Fibroblast of villous mesenchyme (primary cell): ENCODE measurements at regions not wholly inside any gene's neighbourhood (a gene's known extent, or its start where the extent isn't known, plus 50 kb on each side); places are given as distances from the start of the nearest gene placed in this dataset.

ENCODE experiments used
- DNase-seq: peaks from one replicate; pipeline ENCODE4 v3.0.0-alpha.2; 2010; ENCODE audit warnings: low read depth
- H3K4me3 ChIP-seq: 2 replicates; pipeline ENCODE4 v1.5.1; 2011; ENCODE audit warnings: low read depth, mild to moderate bottlenecking, low read length
- TF ChIP-seq, protein P1 (sequence below): IDR thresholded peaks from 2 replicates; pipeline ENCODE4 v1.5.1; 2012; ENCODE audit warnings: low read depth, mild to moderate bottlenecking, low read length; ENCODE audit not compliant: insufficient read depth

DNA sequence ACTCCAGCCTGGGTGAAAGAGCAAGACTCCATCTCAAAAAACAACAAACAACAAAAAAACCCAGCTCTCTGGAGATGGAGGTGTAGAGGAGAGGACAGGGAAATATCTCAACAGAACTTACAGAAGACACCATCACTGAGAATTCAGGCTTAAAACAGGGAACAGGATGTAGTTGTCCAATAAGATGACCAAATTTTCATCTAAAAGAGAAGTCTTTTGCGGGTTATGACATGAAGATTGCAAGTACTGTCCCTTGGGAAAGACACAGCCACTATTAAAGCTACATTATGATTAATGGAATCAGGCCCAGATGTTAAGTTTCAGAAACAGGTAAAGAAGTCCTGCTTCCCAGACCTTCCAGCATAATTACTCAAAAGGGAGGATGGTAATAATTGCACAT, 235.2 kb upstream of the NRP1 start:
- H3K4me3 ChIP-seq: no peak overlapping the region
- no peak for DNase-seq
- TF ChIP-seq, protein P1, sequence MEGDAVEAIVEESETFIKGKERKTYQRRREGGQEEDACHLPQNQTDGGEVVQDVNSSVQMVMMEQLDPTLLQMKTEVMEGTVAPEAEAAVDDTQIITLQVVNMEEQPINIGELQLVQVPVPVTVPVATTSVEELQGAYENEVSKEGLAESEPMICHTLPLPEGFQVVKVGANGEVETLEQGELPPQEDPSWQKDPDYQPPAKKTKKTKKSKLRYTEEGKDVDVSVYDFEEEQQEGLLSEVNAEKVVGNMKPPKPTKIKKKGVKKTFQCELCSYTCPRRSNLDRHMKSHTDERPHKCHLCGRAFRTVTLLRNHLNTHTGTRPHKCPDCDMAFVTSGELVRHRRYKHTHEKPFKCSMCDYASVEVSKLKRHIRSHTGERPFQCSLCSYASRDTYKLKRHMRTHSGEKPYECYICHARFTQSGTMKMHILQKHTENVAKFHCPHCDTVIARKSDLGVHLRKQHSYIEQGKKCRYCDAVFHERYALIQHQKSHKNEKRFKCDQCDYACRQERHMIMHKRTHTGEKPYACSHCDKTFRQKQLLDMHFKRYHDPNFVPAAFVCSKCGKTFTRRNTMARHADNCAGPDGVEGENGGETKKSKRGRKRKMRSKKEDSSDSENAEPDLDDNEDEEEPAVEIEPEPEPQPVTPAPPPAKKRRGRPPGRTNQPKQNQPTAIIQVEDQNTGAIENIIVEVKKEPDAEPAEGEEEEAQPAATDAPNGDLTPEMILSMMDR: no peak

DNA sequence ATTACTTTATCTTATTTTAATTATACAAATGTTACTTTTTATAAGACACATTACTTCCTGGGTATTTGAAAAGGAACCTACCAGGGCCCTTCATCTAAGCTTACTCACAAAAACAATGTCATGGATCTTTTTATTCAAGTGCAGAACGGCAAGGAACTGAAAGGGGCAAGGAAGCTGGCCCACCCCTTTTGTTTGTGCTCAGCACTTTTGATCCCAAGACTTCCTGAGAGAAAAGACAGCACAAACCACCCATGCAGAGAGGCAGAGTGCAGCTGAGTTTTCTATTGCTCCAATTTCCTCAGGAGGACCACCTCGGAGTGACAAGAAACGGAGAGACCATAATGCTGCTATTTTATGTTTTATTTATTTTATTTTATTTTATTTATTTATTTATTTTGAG, 232.0 kb upstream of the NRP1 start:
- DNase-seq: no peak
- TF ChIP-seq, protein P1: no peak
- H3K4me3 ChIP-seq: no peak overlapping the region

DNA sequence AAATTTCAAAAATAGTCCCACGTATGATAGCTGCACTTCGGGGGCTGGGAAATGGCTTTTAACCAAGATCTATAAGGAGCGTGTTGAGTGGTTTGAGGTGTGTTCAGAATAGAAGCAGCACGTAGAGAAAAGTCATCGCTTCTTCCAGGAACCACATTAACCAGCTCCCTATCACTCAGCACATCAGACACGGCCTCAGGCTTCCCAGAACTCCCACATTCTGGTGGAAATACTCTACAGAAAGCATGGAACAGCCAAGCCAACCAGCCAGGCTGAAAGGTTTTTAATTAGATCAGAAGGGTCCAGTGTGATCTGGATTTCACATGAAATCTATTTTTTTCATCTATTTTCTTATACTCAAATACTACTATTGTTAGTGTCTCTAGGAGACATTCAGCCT, 231.5 kb upstream of the NRP1 start:
- no peak overlapping the region for H3K4me3 ChIP-seq
- no peak for DNase-seq
- TF ChIP-seq, protein P1: no peak

DNA sequence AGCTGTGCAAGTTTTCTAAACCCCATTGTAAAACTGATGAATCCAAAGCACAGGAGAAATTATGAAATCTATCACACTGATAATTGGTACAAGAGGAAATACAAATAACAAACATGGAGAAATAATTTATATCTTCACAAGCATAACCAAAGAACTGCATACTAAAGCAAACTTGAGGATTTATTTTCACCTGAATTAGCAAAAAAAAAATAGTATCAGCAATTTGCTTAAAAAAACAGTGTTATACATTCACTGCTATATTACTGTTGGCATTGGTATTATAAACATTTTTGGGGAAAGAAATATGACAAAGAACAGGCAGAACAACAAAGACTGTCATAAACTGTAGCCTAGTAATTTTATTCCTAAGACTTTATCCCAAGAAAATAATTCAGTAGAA, 230.8 kb upstream of the NRP1 start:
- DNase-seq: no peak
- TF ChIP-seq, protein P1: no peak
- no peak overlapping the region for H3K4me3 ChIP-seq

DNA sequence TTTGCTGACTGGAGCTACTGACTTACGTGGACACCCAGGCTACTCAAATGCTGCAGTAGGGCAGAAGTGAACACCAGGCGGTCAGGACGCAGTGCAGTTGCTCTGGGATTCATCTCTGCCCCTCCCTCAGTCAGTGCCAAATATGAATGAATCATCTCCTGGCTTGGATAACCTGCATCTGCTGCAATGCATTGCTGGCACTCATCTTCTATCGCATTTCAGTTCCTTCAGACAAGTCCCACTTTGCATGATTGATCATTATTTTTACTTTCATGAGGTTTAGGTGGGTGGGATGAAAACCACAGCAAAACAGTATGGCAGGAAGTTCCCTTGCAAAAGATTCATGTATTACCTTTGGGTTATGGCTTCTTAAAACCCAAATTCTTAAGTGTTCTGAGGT, 224.6 kb upstream of the NRP1 start:
- peak; percentile 46 for DNase-seq
- TF ChIP-seq, protein P1: no peak
- no peak overlapping the region for H3K4me3 ChIP-seq

DNA sequence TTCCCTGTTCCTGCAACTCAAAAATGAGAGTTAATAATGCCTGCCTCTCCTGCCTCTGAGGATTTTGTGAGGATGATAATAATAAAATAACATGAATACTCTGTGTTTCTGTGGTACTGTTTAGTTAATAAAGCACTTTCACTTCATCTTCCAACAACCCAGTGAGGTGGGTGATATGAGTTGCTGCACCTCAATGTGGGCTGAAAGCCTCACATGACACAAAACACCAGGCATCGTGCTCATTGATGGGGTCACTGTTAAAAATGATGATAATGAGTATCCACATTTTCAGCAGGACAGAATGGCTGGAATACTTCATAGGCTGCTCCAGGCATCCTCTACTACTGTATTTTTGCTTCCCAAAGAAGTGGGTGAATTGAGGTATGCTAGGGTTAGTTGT, 222.8 kb upstream of the NRP1 start:
- DNase-seq: no peak
- no peak overlapping the region for H3K4me3 ChIP-seq
- TF ChIP-seq, protein P1: no peak

DNA sequence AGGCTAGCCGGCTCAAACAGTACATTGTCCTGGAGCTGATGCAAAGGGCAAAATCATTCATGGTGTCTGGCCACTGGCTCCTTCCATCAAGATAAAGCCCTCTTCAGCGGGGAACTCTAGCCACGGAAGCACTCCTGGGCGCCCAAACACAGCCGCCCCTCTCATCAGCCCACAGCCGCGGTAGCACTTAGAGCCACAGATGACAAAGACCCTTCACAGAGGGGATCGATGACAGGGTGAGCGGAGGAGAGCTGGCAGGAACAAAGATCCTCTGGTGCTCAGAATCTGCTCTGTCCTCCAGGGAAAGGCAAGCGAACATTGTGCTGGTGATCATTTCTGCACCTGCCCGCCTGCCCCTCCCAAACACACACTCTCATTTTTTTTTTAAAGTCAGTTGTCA, 222.2 kb upstream of the NRP1 start:
- H3K4me3 ChIP-seq: no peak overlapping the region
- DNase-seq: no peak
- TF ChIP-seq, protein P1: no peak
